HCEC 1CT (cell line): ENCODE measurements at regions not wholly inside any gene's neighbourhood (a gene's known extent, or its start where the extent isn't known, plus 50 kb on each side); places are given as distances from the start of the nearest gene placed in this dataset.
"Not testable (repeated sequence)": the region's sequence is repeated elsewhere in the genome, so short reads cannot be mapped to it uniquely, and the experiment has no call there.

ENCODE experiments used
- DNase-seq: peaks from one replicate; pipeline ENCODE4 v3.0.0-alpha.2; 2017

DNA sequence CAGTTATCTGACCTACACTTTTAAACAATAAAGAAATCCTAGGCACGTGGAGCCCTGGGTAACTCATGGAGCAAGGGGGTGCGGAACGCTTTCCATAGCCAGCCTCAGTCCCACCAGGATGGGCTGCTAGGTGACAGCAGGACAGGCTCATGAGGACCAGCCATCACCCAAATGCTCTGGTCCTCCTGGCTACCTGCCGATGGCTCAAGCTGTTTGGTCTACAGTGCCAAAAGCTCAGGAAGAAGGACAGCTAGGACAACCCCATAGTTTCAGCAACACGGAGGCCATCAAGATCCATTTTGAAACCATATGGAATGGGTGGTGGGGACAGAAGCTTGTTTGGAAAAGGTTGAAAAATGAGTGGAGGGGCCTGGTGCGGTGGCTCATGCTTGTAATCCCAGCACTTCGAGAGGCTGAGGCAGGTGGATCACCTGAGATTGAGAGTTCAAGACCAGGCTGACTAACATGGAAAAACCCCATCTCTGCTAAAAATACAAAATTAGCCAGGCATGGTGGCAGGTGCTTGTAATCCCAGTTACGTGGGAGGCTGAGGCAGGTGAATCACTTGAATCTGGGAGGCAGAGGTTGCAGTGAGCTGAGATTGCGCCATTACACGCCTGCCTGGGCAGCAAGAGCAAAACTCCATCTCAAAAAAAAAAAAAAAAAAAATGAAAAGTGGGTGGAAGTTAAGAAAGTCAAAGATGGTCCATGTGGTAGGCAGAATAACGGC, 93.7 kb upstream of the ALDH3B2 start:
- DNase-seq = not testable (repeated sequence)

DNA sequence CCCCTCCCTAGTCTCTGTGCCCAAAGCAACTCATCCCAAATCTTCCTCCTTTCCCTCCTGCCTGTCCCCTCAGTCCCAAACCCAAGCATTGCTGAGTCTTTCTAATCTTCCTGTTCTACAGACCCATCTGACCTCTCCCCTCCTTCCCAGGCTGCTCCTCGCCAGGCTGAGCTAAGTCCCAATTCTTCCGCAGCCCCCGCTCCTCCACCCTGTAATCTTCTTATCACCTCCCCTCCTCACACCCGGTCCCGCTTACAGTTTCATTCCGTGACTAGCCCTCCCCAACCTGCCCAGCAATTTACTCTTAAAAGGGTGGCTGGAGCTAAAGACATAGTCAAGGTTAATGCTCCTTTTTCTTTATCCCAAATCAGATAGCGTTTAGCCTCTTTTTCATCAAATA, 86.8 kb upstream of the ALDH3B2 start:
- DNase-seq = not testable (repeated sequence)

DNA sequence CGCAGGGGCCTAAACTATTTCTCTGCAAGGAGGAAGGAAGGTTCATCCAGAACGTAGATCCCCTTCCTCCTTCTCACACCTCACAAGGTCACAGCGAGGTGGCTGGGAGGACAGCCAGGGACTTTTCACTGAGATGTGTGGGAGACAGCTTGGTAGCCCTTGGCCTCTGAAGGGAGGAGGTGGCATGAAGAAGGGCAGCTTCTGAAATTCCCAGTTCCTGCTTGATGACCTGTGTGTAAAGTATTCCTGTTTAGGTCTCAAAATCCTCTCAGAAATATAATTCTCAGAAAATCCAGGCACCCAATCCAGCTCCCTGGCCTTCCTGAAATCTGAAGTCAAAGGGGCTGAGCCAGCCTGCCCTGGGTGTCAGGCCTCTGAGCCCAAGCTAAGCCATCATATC, 84.9 kb upstream of the ALDH3B2 start:
- DNase-seq = not testable (repeated sequence)

DNA sequence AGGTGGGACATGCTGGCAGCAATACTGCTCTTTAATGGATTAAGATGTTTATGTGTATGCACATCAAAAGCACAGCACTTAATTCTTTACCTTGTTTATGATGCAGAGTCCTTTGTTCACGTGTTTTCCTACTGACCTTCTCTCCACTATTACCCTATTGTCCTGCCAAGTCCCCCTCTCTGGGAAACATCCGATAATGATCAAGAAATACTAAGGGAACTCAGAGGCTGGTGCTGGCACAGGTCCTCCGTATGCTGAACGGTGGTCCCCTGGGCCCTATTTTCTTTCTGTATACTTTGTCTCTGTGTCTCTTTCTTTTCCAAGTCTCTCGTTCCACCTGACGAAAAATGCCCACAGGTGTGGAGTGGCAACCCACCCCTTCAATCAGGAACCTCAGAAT, 84.0 kb upstream of the ALDH3B2 start:
- DNase-seq = not testable (repeated sequence)

DNA sequence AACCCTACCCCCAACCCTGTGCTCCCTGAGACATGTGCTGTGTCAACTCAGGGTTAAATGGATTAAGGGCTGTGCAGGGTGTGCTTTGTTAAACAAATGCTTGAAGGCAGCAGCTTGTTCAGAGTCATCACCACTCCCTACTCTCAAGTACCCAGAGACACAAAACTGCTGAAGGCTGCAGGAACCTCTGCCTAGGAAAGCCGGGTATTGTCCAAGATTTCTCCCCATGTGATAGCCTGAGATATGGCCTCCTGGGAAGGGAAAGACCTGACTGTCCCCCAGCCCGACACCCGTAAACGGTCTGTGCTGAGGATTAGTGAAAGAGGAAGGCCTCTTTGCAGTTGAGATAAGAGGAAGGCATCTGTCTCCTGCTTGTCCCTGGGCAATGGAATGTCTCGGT, 83.6 kb upstream of the ALDH3B2 start:
- DNase-seq = not testable (repeated sequence)

DNA sequence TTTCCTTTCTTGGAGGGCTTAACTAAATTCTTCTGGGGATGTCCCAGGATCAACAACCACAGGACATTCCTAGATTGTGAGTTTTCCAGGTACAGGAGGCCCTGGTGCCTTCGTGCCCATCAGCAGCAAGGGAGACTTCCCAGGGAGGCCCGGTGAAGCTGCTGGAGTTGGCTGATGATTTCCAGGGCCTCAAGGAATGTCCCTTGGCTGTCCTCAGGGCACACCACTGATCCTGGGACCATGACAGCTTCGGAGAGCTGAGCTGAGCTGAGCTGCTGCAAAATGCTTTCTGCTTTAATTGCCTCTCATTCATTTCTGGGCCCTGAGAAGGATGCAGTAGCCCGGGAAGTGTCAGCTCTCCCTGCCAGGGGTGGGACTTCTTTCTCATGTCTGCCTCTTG, 79.4 kb upstream of the ALDH3B2 start:
- not testable (repeated sequence) for DNase-seq

DNA sequence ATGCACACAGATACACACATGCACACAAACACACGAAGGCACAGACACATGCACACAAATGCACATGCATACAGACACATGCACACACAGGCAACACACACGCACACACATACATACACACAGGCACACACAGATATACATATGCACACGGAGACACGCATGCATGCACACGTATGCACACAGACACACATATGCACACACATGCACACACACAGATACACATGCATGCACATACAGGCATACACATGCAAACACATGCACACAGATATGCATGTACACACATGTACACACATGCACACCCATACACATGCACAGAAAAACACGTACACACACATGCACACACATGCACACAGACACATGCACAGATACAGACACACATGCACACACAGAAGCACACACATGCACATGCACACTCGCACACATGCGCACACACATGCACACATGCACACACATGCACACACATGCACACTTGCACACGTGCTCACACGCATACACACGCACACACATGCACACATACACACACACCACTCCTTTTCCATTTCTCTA, 70.8 kb upstream of the ALDH3B2 start:
- DNase-seq = no peak

DNA sequence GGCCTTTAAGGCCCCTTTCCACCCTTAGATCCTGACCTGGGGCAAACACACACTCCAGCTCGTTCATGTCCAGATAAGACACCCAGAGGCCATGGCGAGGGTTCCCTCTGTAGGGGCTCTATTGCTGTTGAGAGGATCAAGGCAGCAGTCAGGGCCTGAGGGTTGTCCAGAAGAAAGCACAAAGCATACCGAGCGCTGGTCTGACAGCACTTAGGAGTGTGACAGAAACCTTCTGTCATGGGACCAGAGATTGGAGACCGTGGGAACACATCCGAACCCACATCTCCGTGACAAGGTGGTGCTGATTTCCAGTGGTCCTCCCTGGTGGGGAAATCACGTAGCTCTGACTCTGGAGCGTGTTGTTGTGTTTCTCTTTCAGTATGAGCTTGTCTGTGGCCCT, 69.8 kb upstream of the ALDH3B2 start:
- DNase-seq = not testable (repeated sequence)

DNA sequence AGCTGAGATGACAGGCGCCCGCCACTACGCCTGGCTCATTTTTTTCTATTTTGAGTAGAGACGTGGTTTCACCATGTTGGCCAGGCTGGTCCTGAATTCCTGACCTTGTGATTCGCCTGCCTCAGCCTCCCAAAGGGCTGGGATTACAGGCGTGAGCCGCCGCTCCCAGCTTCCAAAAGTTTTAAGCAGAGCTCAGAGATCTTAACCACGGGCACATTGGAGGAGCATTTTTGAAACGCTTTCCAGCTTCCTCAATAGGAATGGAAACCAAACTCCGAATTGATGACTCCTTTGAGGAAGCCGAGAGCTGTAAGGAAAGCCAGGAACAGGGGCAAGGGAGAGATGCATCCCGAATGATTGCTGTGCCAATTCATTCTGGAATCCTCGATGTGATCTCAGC, 63.8 kb upstream of the ALDH3B2 start:
- DNase-seq = not testable (repeated sequence)

DNA sequence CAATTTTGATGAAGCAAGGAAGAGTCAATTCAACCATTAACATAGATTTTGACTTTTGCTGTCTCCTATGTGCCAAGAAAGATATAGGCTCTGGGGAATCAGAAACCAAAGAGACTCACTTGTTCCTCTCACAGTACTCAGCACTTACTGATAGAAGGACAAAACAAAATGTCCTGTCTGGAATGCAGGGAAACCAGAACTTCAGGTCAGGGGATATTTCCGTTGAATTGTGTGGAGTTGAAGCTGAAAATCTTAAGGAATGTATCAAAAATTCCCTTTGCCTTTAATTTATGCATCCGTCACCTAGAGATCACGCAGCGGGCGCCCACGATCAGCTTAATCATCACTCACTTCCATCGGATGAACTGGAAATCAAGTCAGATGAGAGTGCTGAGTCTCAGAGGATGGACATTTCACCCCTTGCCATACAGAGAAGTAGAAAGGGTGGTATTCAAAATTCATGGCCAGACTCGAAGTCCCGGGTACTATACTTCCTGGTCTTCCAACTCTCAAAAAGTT, 63.2 kb upstream of the ALDH3B2 start:
- not testable (repeated sequence) for DNase-seq

DNA sequence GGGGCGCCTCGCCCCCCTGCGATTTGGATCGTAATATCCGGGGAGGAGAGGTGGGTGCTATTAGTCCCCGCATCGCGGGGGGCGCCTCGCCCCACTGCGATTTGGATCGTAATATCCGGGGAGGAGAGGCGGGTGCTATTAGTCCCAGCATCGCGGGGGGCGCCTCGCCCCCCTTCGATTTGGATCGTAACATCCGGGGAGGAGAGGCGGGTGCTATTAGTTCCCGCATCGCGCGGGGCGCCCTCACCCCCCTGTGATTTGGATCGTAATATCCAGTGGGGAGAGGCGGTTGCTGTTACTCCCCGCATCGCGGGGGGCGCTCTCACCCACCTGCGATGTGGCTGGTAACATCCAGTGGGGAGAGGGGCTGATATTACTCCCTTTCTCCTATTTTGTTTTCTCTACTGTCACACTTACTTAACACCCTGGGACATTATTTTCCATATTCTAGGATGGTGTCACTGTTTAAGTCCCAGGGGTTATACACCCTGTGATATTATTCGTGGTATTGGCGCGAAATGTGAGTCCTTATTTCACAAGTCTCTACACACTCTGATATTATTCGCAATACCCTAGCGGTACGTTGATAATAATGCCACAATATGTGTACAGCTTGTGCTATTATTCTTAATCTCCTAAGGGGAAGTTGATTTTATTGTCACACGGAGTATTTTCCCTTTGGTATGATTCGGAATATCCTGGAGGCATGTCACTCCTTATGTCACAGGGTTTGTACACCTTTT, 57.8 kb upstream of the ALDH3B2 start:
- no peak for DNase-seq

DNA sequence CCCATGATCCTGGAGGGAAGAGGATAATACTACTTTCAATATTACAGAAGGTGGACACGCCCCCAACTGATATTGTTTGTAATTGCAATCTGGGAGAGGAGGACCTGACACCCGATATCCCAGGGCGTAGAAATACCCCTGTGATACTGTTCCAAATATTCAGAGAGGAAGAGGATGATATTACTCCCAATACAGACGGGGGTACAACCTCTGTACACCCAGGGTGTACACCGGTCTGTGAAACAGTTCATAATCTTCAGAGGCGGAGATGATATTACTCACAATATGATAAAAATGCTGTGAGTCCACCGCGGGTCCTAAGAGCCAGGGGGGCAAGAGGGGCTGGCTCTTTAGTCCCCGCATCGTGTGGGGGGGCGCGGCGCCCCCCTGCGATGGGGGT, 57.2 kb upstream of the ALDH3B2 start:
- DNase-seq = no peak

DNA sequence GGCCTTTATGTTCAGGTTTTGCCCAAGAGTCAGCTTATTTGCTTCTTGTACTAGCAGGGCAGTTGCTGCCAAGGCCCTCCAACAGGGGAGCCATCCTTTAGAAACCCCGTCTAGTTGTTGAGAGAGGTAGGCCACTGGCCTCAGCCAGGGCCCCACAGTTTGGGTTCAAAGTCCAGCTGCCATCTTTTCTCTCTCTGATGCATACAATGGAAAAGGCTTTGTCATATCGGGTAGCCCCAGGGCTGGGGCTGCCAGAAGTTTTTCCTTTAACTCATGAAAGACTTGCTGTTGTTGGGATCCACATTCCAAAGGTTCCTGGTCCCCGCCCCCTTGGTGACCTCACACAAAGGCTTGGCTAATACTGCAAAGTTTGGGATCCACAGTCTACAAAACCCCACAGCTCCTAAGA, 53.7 kb upstream of the ALDH3B2 start:
- DNase-seq = not testable (repeated sequence)

DNA sequence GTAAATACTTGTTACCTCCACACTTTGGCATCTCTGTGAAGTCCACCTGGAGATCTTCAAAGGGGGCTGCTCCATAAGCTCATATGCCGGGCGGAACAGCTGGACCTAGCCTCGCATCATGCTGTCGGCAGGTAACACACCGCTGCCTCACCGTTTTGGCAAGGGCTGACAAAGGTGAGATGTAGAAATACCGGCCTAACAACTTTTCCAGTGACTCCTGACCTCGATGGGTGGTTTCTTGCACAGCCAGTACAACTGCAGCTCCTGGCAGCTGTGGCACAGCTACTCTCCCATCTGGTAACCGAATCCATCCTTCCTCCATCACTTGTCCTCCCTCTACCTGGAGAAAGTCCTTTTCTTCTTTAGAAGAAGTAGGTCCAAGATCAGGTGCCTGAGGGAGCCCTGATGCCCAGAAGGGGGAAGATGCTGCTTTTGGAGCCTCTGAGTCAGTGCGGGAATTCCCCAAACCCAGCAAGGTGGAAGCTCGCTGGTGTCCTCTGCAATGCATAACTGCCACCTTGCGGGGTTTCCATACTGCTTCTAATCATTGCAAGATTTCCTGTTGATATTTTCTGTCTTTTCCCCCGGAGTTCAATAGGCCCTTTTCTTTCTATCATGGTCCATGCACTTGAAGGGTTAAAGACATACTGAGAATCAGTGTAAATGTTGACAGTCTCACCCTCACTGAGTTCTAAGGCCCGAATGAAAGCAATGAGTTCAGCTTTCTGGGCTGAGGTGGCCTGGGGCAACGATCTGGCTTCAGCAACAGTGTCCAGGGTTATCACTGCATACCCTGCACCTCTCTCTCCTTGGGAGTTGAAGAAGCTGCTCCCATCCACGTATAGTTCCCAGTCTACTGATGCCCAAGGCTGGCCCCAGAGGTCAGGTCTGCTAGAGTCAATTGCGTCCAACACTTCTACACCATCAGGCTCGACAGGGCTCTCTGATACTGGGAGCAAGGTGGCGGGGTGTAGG, 52.9 kb upstream of the ALDH3B2 start:
- not testable (repeated sequence) for DNase-seq
